Mesothelial cell of epicardium (in vitro differentiated cells): ENCODE measurements at regions not wholly inside any gene's neighbourhood (a gene's known extent, or its start where the extent isn't known, plus 50 kb on each side); places are given as distances from the start of the nearest gene placed in this dataset.
"Not testable (repeated sequence)": the region's sequence is repeated elsewhere in the genome, so short reads cannot be mapped to it uniquely, and the experiment has no call there.

Experiments used
- DNase-seq, 2 experiments: peaks; one replicate each; pipeline ENCODE4 v3.0.0; 2021; ENCODE audit warnings: low spot score in 2 of 2; ENCODE audit not compliant: unreplicated experiment in 2 of 2
- H3K27ac Mint-ChIP-seq: 2 replicates; pipeline ENCODE4 v1.8.0; 2021; ENCODE audit warnings: mixed read lengths
- H3K27me3 Mint-ChIP-seq: 2 replicates; pipeline ENCODE4 v1.8.0; 2021; ENCODE audit warnings: low read depth, mixed read lengths
- H3K36me3 Mint-ChIP-seq: 2 replicates; pipeline ENCODE4 v1.8.0; 2021; ENCODE audit warnings: mixed read lengths
- H3K4me1 Mint-ChIP-seq: 2 replicates; pipeline ENCODE4 v1.8.0; 2021; ENCODE audit warnings: mixed read lengths
- H3K4me3 Mint-ChIP-seq: 2 replicates; pipeline ENCODE4 v1.8.0; 2021; ENCODE audit warnings: mild to moderate bottlenecking, moderate library complexity, mixed read lengths
- H3K9me3 Mint-ChIP-seq: 2 replicates; pipeline ENCODE4 v1.8.0; 2021; ENCODE audit warnings: mixed read lengths
- TF ChIP-seq, protein P1 (sequence below): fragments of 200-600 bp; sonication (generic); IDR thresholded peaks from one replicate; pipeline ENCODE4 v1.5.0; 2021; ENCODE audit warnings: antibody characterized with exemption; ENCODE audit not compliant: unreplicated experiment

DNA sequence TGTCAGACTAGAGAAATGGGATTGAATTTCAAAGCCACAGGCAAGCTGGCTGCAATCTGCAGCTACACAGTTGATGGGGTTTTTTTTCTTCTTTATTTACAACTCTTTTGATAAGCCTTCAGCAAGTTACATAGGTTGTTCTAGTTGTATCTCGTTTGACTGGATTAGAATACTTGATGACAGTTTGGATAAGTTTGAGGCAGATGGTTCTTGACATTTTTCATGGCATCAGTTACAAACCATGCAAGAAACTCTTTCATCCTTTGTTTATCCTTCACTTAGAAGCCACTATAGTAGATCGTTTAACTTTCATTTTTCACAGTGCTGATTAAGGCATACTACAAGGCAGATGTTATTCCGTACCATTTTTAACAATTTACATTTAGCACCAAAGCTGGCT, 238.9 kb downstream of the TOX3 start:
- Mint-ChIP-seq H3K4me3 (no peak overlapping the region), H3K36me3 (no peaks in the 10 kb centered on the region), H3K27ac (no peak overlapping the region), H3K27me3 (peaks cover 12% of the 10 kb centered on the region), H3K4me1 (peaks cover 8% of the 10 kb centered on the region), H3K9me3 (no peaks in the 10 kb centered on the region)
- TF ChIP-seq, protein P1, sequence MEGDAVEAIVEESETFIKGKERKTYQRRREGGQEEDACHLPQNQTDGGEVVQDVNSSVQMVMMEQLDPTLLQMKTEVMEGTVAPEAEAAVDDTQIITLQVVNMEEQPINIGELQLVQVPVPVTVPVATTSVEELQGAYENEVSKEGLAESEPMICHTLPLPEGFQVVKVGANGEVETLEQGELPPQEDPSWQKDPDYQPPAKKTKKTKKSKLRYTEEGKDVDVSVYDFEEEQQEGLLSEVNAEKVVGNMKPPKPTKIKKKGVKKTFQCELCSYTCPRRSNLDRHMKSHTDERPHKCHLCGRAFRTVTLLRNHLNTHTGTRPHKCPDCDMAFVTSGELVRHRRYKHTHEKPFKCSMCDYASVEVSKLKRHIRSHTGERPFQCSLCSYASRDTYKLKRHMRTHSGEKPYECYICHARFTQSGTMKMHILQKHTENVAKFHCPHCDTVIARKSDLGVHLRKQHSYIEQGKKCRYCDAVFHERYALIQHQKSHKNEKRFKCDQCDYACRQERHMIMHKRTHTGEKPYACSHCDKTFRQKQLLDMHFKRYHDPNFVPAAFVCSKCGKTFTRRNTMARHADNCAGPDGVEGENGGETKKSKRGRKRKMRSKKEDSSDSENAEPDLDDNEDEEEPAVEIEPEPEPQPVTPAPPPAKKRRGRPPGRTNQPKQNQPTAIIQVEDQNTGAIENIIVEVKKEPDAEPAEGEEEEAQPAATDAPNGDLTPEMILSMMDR = no peak
- DNase-seq = no peak

DNA sequence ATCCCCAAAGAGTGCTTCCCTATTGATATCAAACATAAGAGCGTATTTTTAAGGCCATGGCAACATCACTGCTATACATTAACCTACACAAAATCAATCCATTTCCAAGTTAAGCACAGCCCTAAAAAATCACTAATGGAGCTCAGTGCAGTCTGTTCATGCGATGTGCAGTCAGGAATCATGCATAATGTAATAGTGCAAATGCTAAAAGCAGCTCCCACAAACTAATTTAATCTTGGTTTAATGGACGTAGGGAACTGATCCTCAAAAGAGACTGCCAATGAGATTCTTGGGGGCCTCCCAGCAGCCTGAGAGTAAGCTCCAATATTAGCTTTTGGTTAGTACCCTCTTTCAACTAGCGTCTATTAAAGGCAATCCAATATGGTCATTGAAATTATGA, 245.9 kb downstream of the TOX3 start:
- H3K36me3 Mint-ChIP-seq = no peaks in the 10 kb centered on the region
- H3K4me3 Mint-ChIP-seq = no peak overlapping the region
- H3K4me1 Mint-ChIP-seq = no peaks in the 10 kb centered on the region
- H3K27me3 Mint-ChIP-seq = peaks cover 22% of the 10 kb centered on the region
- no peak overlapping the region for H3K27ac Mint-ChIP-seq
- TF ChIP-seq, protein P1 = no peak
- no peak for DNase-seq
- H3K9me3 Mint-ChIP-seq = no peaks in the 10 kb centered on the region

DNA sequence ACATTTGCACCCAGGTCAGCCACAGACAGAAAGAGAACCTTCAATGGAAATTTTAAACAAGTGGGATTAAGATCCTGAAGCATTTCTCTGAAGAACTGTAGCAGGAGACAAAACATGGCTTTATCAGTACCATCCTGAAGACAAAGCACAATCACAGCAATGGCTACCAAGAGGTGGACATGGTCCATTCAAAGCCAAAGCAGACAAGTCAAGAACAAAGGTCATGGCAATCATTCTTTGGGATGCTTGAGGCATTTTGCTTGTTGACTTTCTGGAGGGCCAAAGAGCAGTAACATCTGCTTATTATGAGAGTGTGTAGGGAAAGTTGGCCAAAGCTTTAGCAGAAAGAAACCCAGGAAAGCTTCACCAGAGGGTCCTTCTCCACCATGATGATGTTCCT, 248.2 kb downstream of the TOX3 start:
- Mint-ChIP-seq H3K9me3 (no peaks in the 10 kb centered on the region), H3K4me3 (no peak overlapping the region)

DNA sequence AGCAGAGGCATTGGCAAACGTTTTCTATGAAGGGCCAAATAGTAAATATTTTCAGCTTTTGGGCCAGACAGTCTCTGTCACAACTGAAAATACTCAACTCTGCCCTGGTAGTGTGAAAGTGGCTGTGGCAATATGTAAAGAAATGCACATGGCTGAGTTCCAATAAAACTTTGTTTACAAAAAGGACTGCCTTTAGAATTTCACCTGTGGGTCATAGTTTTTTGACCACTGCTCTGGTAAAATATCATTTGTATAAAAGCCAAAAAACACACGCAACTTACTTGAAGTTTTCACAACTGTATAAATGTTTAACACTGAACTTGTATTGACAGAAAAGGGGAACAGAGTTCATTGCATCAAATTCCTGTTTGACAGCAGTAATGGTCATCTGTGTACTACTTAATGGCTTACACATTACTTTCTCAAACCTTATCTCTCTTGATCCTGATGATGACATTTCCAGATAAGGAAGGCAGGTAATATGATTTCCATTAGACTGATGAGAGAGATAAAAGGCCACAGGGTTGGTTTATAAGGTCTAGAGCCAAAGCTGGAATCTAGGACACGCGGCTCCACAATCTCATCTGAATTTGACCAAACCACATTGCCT, 250.1 kb downstream of the TOX3 start:
- H3K27ac Mint-ChIP-seq, H3K36me3 Mint-ChIP-seq, H3K4me1 Mint-ChIP-seq, DNase-seq, H3K9me3 Mint-ChIP-seq, H3K4me3 Mint-ChIP-seq: not testable (repeated sequence)
- H3K27me3 Mint-ChIP-seq = peaks cover 16% of the 10 kb centered on the region

More for the DNA sequence above, 248.2 kb downstream of the TOX3 start:
- no peaks in the 10 kb centered on the region for H3K36me3 Mint-ChIP-seq
- TF ChIP-seq, protein P1 = no peak
- H3K27me3 Mint-ChIP-seq = peaks cover 23% of the 10 kb centered on the region
- no peak overlapping the region for H3K27ac Mint-ChIP-seq
- no peak for DNase-seq
- peaks cover 3% of the 10 kb centered on the region for H3K4me1 Mint-ChIP-seq

DNA sequence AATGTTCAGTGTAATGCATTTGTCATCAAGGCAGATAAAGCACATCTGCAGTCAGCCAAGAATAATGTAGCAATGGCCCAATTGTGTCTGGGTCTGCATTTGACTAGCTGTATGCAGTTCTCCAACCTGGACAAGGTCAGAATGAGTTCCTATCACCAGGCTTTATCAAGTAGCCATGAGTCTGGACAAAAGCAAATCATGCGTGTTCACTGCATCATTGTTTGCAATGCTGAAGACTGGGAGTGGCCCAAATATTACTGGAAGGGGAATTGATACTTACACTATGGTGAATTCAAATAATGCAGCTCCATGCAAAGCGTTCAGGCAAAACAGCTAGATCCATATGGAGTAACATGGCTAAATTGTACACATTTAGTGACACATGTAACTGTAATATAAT, 250.9 kb downstream of the TOX3 start:
- TF ChIP-seq, protein P1 = no peak
- Mint-ChIP-seq H3K36me3 (no peaks in the 10 kb centered on the region), H3K9me3 (no peaks in the 10 kb centered on the region), H3K27ac (no peak overlapping the region), H3K27me3 (peaks cover 10% of the 10 kb centered on the region), H3K4me1 (peaks cover 3% of the 10 kb centered on the region), H3K4me3 (no peak overlapping the region)
- DNase-seq = no peak

DNA sequence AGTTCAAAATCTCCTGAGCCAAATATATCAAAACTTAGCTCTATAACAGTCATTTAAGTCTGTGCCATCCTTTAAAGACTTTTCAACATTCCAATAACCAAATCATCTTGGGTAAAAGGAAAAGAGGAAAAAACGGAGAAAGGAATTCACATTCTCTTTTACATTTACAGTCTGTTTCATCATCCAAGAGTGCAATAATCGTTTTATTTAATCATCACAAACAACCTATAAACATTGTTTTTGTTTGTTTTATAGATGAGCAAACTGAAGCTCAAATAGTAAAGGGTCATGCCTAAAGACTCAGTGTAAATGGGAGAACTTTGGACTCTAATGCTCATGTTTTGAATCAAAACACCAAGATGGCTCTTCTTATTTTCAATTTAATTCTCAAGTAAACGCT, 252.3 kb downstream of the TOX3 start:
- Mint-ChIP-seq H3K9me3 (no peaks in the 10 kb centered on the region), H3K4me3 (no peak overlapping the region), H3K27ac (no peak overlapping the region), H3K27me3 (peaks cover 5% of the 10 kb centered on the region), H3K36me3 (no peaks in the 10 kb centered on the region), H3K4me1 (peaks cover 3% of the 10 kb centered on the region)
- no peak for DNase-seq
- TF ChIP-seq, protein P1 = no peak
